GM21423 (cell line): ENCODE measurements at regions not wholly inside any gene's neighbourhood (a gene's known extent, or its start where the extent isn't known, plus 50 kb on each side); places are given as distances from the start of the nearest gene placed in this dataset.
"Not testable (repeated sequence)": the region's sequence is repeated elsewhere in the genome, so short reads cannot be mapped to it uniquely, and the experiment has no call there.

Experiments
- ATAC-seq: cut with Tn5 transposase; IDR thresholded peaks from one replicate; pipeline ENCODE4 v1.9.1; 2021; ENCODE audit warnings: mild to moderate bottlenecking, moderate library complexity; ENCODE audit not compliant: unreplicated experiment

DNA sequence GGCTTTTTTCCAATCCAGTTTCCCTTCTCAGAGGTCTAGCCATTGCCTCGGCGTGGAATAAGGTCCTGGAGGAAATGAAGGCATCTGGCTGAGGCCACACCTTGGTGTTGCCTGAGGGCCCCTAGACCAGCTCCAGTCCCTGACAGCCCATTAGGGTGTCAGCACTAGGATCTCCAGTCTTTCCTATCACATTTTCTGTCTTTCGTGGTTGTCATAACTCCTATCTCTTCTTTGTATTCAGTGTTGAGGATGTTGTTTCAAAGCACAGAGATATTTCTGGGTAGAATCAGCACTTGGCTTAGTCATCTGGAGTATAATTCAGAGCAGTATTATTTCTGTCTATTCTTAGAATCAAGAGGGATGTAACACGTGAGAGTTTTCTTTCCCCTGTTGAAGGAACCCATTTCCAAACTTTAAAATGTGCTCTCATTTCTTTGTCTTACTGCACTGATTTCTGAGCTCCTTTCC lies 844.3 kb downstream of the KCNT2 start:
- ATAC-seq: no peak

DNA sequence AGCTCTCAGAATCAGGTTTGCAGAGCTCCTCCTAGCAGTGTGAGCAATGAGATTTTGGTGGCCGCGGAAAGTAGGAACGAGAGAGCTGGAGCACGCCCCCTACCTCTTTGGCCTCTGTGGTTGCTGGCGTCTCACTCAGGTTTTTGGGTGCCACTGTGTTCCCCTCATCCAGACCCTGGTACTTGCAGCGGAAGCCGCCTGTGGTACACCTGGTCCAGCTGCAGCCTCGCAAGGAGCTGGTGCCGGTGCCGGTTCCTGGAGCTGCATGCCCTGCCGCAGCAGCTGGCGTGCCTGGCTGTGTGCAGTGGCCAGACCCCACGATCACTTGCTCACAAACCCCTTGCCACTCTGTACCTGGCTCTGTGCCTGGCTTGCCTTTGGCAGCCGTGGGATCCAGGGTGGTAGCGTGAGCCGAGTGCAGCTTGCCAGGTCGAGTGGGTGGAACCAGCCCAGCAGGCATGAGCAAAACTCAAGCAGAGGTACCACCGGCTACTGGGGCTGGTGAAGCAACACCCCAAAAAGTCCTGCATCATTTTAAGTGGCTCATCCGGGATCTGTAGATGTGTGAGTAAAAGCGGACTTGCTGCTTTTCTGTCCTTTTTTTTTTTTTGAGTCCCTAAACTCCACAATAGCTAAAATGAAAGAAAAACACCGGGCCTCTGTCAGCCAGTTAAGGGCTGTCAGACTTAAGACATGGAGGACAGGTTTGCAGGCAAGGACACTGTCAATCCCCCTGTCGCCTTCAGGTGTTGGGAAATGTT lies 844.9 kb downstream of the KCNT2 start:
- ATAC-seq: no peak

DNA sequence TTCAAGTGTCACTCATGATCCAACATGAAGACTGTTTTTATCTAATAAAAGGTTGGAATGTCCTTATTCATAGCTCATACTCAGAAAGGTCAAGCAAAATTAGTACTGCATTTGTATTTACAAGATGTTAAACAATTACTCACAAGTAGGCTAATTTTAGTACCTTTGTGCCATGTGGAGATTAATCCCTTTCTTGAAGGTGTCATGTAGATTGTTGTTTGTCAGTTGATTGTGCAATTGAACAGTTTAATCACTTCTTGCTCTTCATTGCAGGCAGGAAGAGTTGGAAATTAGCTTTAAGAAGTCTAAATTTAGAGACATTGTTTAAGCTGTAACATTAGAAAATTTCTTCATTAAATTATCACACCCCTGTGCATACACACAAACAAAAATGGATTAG lies 847.1 kb downstream of the KCNT2 start:
- ATAC-seq: no peak

DNA sequence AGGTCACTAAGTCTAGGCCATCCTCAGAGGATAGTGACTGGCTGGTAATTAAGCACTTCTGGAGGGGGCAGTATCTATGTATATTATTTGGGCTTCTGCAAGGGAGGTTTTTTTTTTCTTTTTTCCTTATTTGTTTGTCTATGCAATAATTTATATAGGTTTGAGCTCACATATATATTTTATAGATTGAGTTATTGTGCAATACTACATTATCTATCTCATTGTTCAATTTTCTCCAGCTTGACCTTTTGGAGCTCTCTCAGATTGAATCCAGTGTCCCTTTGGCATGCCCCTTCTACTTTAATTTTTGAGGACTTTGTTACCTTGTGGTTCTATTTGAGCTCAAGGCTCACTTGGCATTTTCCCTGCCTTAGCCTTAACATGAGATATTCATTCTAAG lies 852.1 kb downstream of the KCNT2 start:
- ATAC-seq: no peak

DNA sequence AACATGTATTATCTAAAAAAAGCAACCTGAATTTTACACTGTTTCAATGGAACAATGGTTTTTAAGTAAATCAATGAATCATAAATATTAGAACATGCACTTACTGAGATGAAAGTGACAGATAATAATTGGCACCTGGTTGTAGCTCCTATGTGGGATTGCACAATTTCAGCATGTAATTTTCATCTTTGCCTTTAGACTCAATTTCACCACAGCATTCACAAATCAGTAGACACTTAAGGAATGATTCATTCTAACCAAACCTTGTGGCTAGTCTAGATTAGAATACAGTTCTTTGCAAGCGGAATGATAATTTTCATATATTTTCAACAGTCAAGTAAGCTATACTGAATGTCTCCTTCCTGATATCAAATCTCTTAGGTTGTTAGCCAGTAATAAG lies 853.4 kb downstream of the KCNT2 start:
- ATAC-seq: no peak

DNA sequence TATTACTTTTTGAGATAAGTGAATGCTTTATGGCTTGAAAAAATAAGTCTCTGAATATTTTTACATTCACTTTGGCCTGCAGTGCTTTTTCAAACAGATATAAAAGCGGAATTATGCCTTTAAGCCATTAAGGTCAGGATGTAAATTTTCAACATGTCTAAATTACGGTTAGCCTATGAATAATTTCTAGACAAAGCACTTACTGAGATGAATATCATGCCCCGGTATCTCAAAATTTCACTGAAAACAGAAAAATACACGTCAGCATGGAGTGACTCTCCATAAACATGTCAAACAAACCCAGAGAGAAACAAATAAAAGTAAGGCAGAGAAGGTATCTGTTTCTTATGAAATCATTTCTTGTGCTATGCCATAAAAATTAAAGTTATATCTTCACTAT lies 853.9 kb downstream of the KCNT2 start:
- ATAC-seq: no peak

DNA sequence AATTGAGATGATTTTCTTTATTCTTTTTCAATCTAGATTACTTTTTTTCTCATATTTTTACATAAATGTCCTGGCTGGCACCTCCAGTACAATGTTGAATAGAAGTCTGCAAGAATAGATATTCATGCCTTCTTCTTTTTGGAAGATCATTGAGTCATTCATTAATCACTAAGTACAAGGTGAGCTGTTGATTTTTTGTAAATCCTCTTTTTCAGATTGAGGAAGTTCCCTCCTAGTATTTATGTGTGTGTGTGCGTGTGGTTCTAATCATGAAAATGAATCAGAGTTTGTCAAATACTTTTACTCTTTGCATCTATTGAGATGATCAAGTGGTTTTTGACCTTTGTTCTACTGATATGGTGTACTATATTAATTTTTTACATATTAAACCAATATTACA lies 859.3 kb downstream of the KCNT2 start:
- no peak for ATAC-seq

DNA sequence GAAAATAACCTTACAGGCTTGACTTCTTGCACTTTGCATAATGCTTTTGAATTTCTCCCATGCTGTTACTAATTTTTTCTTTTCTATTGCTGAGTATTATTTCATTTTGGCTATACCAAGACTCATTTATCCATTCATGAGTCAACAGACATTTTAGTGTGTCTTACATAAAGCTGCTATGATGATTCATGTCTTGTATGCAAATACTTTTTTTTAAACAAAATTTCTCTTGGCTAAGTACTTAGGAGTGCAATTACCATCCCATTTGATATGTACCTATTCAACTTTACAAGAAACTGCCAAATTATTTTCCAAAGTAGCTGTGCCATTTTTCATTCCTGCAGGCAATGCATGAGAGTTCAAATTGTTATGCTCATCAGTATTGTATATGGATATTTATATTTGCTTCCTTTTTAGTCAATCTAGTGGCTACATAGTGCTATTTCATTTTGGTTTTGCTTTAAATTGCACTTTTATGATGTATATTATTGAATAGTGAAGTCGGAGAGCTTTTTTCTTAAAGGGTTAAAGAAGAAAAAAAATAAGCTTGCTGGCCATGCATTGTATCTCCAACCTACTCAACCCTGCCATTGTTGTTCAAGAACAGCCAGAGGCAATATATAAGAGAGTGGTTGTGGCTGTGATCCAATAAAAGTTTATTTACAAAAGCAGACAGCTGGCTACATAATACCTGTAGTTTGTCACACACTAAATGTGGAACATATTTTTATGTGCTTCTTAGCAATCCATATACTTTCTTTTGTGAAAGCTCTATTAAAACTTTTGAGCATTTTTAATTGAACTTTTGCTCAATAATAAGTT lies 862.8 kb downstream of the KCNT2 start:
- no peak for ATAC-seq

DNA sequence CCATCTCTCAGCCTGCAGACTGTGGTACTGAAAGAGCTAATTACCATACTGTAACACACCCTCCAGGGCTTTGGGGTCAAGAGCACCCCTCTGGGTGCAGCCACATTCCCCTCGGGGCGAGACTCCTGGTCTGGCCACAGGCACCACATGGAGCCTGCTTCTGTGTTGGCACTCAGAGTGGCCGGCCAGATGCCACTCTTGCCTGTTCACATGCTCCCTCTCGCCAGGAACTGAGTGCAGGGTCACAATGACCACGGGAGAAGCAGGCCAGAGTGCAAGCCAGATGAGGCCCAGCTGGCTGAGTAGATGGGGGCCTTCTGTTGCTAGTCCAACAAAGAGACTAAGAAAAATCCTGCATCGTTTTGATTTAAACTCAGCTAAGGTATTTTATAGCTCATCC lies 864.0 kb downstream of the KCNT2 start:
- no peak for ATAC-seq

DNA sequence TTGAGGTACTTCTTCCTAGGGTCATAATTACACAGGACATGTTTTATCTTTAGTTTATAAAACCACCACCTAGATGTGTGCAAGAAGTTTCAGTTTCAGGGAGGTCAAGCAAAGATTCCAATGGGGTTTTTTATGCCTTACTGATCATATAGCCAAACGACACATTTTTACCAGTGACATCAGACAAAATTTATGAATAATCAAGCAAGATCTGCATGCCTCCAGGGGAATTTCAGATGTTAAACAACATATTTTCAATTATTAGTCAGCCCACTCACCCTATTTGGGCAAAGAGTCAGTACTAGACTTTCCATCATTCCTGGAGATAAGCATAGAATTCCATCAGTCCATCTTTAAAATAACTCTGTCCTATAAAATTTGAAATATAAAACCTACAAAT lies 867.4 kb downstream of the KCNT2 start:
- no peak for ATAC-seq

DNA sequence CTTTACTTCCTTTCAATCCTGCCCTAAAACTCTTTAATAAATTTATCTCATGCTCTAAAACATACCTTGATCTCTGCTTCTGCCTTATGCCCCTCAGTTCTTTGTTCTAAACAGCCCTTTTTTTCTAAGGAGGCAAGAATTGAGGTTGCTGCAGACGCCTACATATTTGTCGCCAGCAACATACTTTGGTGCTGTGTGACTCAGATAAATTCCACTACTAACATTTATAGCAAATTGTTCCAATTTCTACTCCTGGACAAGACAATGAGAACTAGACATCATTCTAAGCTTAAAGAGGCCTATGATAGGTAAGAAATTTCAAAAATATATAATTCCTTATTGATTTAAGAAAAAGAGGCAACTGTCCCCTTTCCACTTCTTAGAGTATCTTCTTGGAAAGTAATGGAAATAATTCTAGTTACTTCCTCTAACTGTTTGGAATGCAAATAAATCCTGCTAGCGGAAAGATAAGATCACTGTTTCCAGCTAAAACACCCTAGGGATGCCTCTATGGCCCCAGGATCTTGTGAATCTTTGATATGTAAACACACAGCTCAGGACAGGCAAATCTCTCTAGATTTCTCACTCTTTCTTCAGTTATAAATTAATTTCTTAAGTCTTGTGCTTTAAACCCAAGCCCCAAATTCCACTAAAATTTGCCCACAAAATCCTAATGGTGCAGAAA lies 869.1 kb downstream of the KCNT2 start:
- ATAC-seq: no peak

DNA sequence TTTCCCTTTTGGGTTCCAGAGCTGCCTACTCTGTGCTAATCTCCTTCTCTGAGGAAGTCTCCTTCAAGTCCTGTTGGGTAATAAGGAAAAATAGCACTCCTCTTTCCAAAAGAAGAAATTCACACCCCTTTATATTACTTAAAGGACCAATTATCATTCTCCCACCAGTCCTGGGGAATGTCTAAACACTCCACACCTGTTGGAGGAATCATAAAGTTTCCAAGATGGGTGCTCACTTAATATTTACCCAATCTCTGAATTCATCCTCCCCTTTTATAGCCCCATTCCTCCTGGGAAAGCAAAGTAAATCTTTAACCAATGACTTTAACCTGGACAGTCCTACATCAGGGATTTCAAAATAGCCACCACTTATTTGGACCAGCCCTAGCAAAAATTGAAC lies 873.1 kb downstream of the KCNT2 start:
- no peak for ATAC-seq

DNA sequence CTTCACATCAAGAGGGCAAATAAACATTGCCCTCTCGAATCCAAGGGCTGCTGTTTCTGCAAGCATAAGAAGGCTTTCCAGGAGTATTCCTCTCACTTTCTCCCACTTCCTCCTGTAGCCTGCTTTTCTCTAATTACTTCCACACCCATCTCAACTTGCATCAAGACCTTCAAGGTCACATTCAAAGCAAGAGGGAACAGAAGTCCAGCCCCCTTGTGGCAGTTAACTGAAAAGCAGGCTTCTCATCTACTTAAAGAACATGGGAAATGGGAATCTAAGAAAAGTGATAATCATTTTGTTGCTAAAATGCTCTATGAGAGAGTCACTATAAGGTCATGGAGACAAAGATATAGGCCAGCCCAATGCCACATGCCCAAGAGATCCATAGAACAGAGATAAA lies 874.4 kb downstream of the KCNT2 start:
- ATAC-seq: no peak

DNA sequence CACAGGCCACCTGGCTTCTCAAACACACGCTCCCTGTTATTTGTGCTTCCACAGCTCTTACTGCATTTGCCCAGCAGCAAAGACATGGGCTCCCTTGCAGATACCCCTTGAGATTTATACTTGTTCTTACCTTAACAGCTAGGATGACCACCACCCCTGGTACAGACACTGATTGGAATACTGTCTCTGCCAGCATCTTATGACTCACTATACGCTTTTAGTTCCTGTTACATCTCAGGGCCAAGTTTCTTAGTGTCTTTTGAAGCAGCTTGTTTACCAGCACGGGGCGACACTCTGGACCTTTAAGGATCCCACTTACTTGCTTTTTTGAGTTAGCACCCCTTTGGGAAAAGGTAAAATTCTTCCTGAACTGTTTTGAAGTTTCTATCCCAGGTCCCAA lies 874.8 kb downstream of the KCNT2 start:
- ATAC-seq: no peak

DNA sequence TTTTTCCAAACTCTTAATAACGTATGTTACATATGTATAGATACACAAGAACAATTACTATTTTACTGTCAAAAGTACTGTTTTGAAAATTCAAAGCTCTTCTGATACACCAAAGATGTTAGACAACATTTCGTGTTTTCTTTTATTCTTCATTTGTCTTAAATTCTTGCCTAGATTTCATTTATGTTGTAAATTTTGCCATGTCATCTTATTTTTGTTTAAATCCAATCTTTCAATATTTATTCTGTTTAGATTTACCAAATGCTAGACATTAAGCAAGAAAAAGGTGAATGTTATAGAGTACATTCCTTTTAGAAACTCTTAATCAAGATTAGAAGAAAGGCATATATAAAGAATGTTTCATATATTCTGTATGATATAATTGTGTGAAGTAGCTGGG lies 876.9 kb downstream of the KCNT2 start:
- ATAC-seq: no peak

DNA sequence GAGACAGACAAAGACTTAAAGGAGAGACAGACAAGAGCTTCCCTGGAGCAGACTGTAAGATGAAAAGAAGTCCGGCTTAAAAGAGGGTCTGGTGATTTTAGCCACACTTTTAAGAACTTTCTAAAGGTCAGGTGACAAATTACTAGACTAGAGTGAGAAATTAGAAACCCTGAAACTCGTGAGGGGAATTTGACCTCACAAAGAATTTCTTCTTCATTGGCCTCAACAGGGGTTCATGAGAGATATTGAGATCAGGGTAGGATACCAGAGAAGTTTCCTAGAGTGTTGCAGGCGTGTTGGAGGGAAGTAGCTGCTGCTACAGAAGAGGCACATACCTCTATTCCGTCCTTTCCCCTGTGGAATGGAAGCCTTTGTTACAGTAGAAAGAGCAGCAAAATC lies 884.4 kb downstream of the KCNT2 start:
- ATAC-seq: no peak

DNA sequence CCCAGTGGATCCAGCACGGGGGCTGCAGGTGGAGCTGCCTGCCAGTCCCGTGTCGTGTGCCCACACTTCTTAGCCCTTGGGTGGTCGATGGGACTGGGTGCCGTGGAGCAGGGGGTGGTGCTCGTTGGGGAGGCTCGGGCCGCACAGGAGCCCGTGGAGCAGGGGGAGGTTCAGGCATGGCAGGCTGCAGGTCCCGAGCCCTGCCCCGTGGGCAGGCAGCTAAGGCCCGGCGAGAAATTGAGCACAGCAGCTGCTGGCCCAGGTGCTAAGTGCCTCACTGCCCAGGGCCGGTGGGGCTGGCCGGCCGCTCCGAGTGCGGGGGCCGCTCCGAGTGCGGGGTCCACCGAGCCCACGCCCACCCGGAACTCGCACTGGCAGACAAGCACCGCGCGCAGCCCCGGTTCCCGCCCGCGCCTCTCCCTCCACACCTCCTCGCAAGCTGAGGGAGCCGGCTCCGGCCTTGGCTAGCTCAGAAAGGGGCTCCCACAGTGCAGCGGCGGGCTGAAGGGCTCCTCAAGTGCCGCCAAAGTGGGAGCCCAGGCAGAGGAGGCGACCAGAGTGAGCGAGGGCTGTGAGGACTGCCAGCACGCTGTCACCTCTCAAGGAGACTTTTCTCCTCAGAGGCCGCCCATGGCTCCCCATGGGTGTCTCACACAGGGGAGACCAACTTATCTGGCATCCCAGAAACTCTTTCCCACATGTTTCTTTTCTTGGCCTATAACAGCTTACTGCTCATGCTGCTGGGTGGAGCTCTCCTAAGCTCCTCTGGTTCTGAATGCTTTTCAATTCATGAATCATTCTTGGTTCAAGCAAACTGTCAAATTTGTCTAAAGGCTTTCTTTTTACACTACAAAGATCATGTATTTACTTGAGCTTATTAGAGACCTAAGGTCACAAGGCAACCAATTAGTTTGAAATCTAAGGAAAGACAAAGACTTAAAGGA lies 885.1 kb downstream of the KCNT2 start:
- ATAC-seq: not testable (repeated sequence)

DNA sequence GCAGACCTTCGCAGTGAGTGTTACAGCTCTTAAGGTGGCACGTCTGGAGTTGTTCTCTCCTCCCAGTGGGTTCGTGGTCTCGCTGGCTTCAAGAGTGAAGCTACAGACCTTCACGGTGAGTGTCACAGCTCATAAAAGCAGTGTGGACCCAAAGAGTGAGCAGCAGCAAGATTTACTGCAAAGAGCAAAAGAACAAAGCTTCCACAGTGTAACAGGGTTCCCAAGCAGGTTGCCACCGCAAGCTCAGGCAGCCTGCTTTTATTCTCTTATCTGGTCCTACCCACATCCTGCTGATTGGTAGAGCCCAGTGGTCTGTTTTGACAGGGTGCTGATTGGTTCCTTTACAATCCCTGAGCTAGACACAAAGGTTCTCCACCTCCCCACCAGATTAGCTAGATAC lies 886.1 kb downstream of the KCNT2 start:
- ATAC-seq: not testable (repeated sequence)

DNA sequence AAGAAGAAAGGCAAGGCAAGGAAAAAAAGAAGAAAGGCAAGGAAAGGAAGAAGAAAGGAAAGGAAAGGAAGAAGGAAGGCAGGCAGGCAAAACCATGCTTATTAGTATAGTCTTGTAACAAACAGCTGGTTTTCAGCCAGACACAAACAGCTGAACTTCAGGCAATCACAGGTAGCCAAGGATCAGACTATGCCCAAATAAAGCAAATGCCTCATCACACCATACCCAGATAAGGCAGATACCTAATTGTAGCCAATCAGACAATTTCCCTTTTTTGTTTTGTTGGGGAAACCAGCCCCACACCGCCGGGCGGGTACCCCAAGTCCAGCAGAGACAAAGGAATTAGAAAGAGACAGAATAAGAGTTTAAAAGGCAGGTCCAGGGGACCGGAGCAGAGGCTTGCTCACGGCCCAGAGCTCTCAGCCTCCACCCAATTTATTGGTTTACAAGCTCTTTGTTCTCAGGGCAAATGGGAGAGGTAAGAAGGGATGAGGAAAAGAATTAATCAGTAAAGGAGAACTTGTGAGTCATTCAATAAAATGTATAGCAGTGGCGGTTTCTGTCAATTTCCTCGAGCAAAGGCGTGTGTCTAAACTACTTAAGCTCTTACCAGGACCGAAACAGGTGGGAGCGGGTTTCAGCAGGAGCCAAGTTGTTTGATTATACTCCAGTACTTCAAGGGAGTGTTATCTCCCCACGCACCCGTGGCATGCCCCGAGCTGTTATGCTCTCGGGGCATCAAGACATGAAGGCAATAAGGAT lies 886.8 kb downstream of the KCNT2 start:
- ATAC-seq: no peak

DNA sequence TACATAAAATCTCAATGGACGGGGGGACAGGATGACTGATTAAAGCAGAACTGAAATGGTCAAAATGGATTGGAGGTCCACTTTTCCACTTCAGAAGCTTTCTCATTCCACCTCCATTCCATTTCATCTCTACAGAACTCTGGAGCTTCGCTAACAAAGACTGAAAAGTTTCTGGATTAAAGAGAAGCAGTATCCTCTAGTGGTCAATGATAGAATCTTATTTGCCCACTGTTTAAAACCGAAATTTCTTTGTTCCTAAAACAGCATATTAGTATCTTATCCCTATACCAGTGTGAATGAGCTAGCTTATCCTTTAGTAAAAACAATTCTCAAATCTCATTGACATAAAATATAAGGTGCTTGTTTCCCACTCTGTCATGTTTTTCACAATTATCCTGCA lies 890.6 kb downstream of the KCNT2 start:
- ATAC-seq: no peak
